Occipital lobe (tissue), 1 donor: ENCODE measurements at regions not wholly inside any gene's neighbourhood (a gene's known extent, or its start where the extent isn't known, plus 50 kb on each side); places are given as distances from the start of the nearest gene placed in this dataset.
"Not testable (repeated sequence)": the region's sequence is repeated elsewhere in the genome, so short reads cannot be mapped to it uniquely, and the experiment has no call there.

ENCODE experiments used
- DNase-seq: peaks from one replicate; lab custom pipeline; 2025; lab: John Stamatoyannopoulos, UW

- no peak for DNase-seq
Measured at GRCh38 chr13:76620036-76620435, 266.2 kb downstream of the KCTD12 start.

- no peak for DNase-seq
Measured at GRCh38 chr13:76619631-76620030, 266.6 kb downstream of the KCTD12 start.

GRCh38 chr13:76610819-76611415 is 275.3 kb downstream of the KCTD12 start:
- DNase-seq = no peak

GRCh38 chr13:76609643-76610042 is 276.6 kb downstream of the KCTD12 start:
- DNase-seq = peak; percentile 14

GRCh38 chr13:76607866-76608265 is 278.3 kb downstream of the KCTD12 start:
- no peak for DNase-seq

GRCh38 chr13:76600081-76600480 is 286.1 kb downstream of the KCTD12 start:
- DNase-seq = no peak

GRCh38 chr13:76597868-76598267 is 288.3 kb downstream of the KCTD12 start:
- DNase-seq = no peak

GRCh38 chr13:76596216-76596615 is 290.0 kb downstream of the KCTD12 start:
- DNase-seq = no peak

- no peak for DNase-seq
Measured at GRCh38 chr13:76594435-76594834, 291.8 kb downstream of the KCTD12 start.

- no peak for DNase-seq
Measured at GRCh38 chr13:76586842-76587241, 299.4 kb downstream of the KCTD12 start.

GRCh38 chr13:76579701-76580100 is 306.5 kb downstream of the KCTD12 start:
- no peak for DNase-seq

- not testable (repeated sequence) for DNase-seq
Measured at GRCh38 chr13:76575634-76576033, 310.6 kb downstream of the KCTD12 start.

GRCh38 chr13:76570510-76570971 is 315.7 kb downstream of the KCTD12 start:
- no peak for DNase-seq

GRCh38 chr13:76556627-76557026 is 329.6 kb downstream of the KCTD12 start:
- DNase-seq = no peak

GRCh38 chr13:76552807-76553206 is 333.4 kb downstream of the KCTD12 start:
- no peak for DNase-seq

- DNase-seq = no peak
Measured at GRCh38 chr13:76552041-76552772, 334.0 kb downstream of the KCTD12 start.

GRCh38 chr13:76542176-76542575 is 344.0 kb downstream of the KCTD12 start:
- DNase-seq = no peak

- DNase-seq = no peak
Measured at GRCh38 chr13:76538004-76538403, 348.2 kb downstream of the KCTD12 start.

- no peak for DNase-seq
Measured at GRCh38 chr13:76533251-76533650, 353.0 kb downstream of the KCTD12 start.

GRCh38 chr13:76527041-76527440 is 359.2 kb downstream of the KCTD12 start:
- DNase-seq = no peak

- DNase-seq = no peak
Measured at GRCh38 chr13:76523740-76524340, 362.4 kb downstream of the KCTD12 start.

GRCh38 chr13:76522083-76522755 is 364.0 kb downstream of the KCTD12 start:
- DNase-seq = no peak
